PC-3 (cell line): ENCODE measurements at regions not wholly inside any gene's neighbourhood (a gene's known extent, or its start where the extent isn't known, plus 50 kb on each side); places are given as distances from the start of the nearest gene placed in this dataset.

Source experiments
- ATAC-seq: fragments of 200-7000 bp; cut with Tn5 transposase; 2 replicates; pipeline ENCODE4 v1.9.1; 2020; ENCODE audit warnings: mild to moderate bottlenecking, moderate library complexity
- BruUV-seq: library from RNA; stranded (reverse); fragments of 400-500 nt; replicated peaks from 2 replicates; lab custom pipeline; 2021; lab: Mats Ljungman, UMichigan
- CTCF ChIA-PET: fragments of 300-600 bp; sonication (Branson Sonifier 250); formaldehyde crosslinking; loops from one replicate; lab custom pipeline; 2022; ENCODE audit warnings: antibody characterized with exemption; lab: Charles Lee
- POLR2A ChIA-PET: fragments of 300-600 bp; sonication (Branson Sonifier 250); formaldehyde crosslinking; loops from one replicate; lab custom pipeline; 2022; ENCODE audit warnings: antibody characterized with exemption; ENCODE audit not compliant: unreplicated experiment; lab: Charles Lee
- DNase-seq: peaks from one replicate; pipeline ENCODE4 v3.0.0-alpha.2; 2015
- H2AFZ ChIP-seq: fragments of 300-600 bp; sonication (generic); 2 replicates; pipeline ENCODE4 v1.6.0; 2016; ENCODE audit warnings: antibody characterized with exemption, low read length
- H3F3A ChIP-seq: fragments of 300-600 bp; sonication (generic); one replicate; pipeline ENCODE4 v1.6.0; 2017; ENCODE audit warnings: antibody characterized with exemption, low read length, control low read depth, mild to moderate bottlenecking; ENCODE audit not compliant: unreplicated experiment
- H3K27ac ChIP-seq: fragments of 300-600 bp; sonication (generic); 2 replicates; pipeline ENCODE4 v1.5.1; 2016; ENCODE audit warnings: mild to moderate bottlenecking, low read length
- H3K27me3 ChIP-seq: fragments of 300-600 bp; sonication (generic); 2 replicates; pipeline ENCODE4 v1.6.1; 2016; ENCODE audit warnings: low read length, mixed read lengths
- H3K36me3 ChIP-seq: fragments of 300-600 bp; sonication (generic); 2 replicates; pipeline ENCODE4 v1.6.1; 2016; ENCODE audit warnings: low read depth, mixed run types, low read length, mixed read lengths
- H3K4me1 ChIP-seq: fragments of 300-600 bp; sonication (generic); 2 replicates; pipeline ENCODE4 v1.5.1; 2016; ENCODE audit warnings: low read length; ENCODE audit not compliant: insufficient read depth
- H3K4me2 ChIP-seq: fragments of 300-600 bp; sonication (generic); 2 replicates; pipeline ENCODE4 v1.6.0; 2016; ENCODE audit warnings: low read length
- H3K4me3 ChIP-seq: fragments of 300-600 bp; sonication (generic); 2 replicates; pipeline ENCODE4 v1.5.1; 2016; ENCODE audit warnings: mild to moderate bottlenecking, low read length, mixed read lengths
- H3K79me2 ChIP-seq: fragments of 300-600 bp; sonication (generic); 2 replicates; pipeline ENCODE4 v1.6.1; 2017; ENCODE audit warnings: low read length, mixed read lengths
- H3K9ac ChIP-seq: fragments of 300-600 bp; sonication (generic); 2 replicates; pipeline ENCODE4 v1.6.0; 2016; ENCODE audit warnings: mild to moderate bottlenecking, low read length
- H3K9me2 ChIP-seq: fragments of 300-600 bp; sonication (generic); replicated peaks from 2 replicates; pipeline ENCODE4 v1.6.1; 2016; ENCODE audit warnings: mixed run types, low read length, mixed read lengths
- H3K9me3 ChIP-seq: fragments of 300-600 bp; sonication (generic); 2 replicates; pipeline ENCODE4 v1.6.1; 2016; ENCODE audit warnings: low read length, mixed read lengths
- H4K20me1 ChIP-seq: fragments of 300-600 bp; sonication (generic); 2 replicates; pipeline ENCODE4 v1.6.1; 2016; ENCODE audit warnings: low read length, mixed read lengths
- EZH2 ChIP-seq: fragments of 300-600 bp; sonication (generic); IDR thresholded peaks from one replicate; pipeline ENCODE4 v1.6.1; 2017; ENCODE audit warnings: antibody characterized with exemption, mild to moderate bottlenecking, low read length; ENCODE audit not compliant: unreplicated experiment
- EZH2phosphoT487 ChIP-seq: fragments of 300-600 bp; sonication (generic); IDR thresholded peaks from 2 replicates; pipeline ENCODE4 v1.6.1; 2018; ENCODE audit warnings: mild to moderate bottlenecking, antibody characterized with exemption, low read length, borderline replicate concordance
- intact Hi-C: fragments of 100-400 bp; cut with micrococcal nuclease; formaldehyde crosslinking; loops from 2 replicates; pipeline ENCODE4 v1.9.0; 2023
- TF ChIP-seq, protein P1 (sequence below): fragments of 300-600 bp; sonication (generic); conservative IDR thresholded peaks from 2 replicates; pipeline ENCODE4 v1.5.1; 2017; ENCODE audit warnings: antibody characterized with exemption, low read depth, mild to moderate bottlenecking, low read length

DNA sequence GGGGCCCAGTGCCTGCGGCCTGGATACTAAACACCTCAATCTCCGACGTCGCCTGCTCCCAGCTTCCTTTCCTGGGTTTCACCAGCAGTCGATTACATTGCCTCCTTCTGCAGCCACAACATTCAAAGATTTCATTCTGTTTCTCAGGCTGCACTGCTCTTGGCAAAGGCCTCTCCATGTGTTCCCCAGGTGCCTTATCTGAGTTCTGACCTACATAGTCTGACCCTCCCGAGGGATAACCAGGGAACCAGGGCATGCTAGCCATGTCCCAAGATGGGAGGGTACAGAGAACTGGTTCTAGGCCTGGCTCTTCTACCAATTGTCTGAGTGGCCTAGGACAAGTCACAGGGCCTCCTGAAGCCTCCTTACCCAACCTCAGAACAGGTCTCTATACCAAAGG is 62.2 kb upstream of the ACSL1 start:
- ChIA-PET POLR2A (no interaction called here), CTCF (no interaction called here)
- ATAC-seq (no peak), DNase-seq (no peak)
- intact Hi-C loops = no loop called here
- TF ChIP-seq EZH2 = no peak
- TF ChIP-seq, protein P1, sequence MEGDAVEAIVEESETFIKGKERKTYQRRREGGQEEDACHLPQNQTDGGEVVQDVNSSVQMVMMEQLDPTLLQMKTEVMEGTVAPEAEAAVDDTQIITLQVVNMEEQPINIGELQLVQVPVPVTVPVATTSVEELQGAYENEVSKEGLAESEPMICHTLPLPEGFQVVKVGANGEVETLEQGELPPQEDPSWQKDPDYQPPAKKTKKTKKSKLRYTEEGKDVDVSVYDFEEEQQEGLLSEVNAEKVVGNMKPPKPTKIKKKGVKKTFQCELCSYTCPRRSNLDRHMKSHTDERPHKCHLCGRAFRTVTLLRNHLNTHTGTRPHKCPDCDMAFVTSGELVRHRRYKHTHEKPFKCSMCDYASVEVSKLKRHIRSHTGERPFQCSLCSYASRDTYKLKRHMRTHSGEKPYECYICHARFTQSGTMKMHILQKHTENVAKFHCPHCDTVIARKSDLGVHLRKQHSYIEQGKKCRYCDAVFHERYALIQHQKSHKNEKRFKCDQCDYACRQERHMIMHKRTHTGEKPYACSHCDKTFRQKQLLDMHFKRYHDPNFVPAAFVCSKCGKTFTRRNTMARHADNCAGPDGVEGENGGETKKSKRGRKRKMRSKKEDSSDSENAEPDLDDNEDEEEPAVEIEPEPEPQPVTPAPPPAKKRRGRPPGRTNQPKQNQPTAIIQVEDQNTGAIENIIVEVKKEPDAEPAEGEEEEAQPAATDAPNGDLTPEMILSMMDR = no peak
- no peak for TF ChIP-seq EZH2phosphoT487
- H3F3A ChIP-seq = no peaks in the 10 kb centered on the region
- H3K4me3 ChIP-seq = no peak overlapping the region
- no peaks in the 10 kb centered on the region for H3K79me2 ChIP-seq
- H3K4me1 ChIP-seq = peaks cover 6% of the 10 kb centered on the region; the same call in 1 of the 2 replicates
- H3K27me3 ChIP-seq = no peaks in the 10 kb centered on the region
- H3K27ac ChIP-seq = no peak overlapping the region
- H3K9me3 ChIP-seq = no peaks in the 10 kb centered on the region
- H2AFZ ChIP-seq = no peak overlapping the region
- H3K4me2 ChIP-seq = no peak overlapping the region
- H3K9ac ChIP-seq = no peak overlapping the region
- H4K20me1 ChIP-seq = no peaks in the 10 kb centered on the region
- BruUV-seq = no TSS peak
- H3K9me2 ChIP-seq = no peaks in the 10 kb centered on the region
- no peaks in the 10 kb centered on the region for H3K36me3 ChIP-seq

DNA sequence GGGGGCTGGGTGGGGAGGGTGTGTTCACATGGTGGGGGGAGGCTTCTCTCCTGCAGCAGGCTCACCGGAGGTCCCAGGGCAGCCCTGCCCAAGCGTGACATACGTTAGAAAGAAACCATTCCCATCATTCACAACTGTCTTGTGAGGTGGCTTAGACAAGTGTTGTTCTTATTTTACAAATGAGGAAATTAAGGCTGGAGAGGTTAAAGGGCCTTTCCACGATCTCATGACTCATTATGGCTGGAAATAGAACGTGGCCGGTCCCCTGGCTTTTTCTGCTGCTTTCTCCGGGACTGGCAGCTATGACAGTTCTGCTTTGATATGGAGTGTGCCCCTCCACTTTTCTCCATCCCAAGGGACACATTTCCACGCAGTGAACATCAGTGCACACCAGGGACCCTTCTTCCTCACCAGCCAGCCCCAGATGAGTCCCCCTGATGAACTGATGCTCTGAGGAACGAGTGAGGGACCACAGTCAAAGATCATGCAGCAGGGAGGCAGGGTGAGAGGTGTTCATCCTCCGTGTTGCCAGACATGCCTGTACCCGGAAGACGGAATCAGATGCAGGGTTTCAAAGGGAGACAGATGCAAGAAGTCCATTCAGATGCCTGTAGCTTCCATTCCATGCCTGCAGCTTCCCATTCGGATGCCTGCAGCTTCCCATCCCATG is 64.0 kb upstream of the ACSL1 start:
- no peak for ATAC-seq
- POLR2A ChIA-PET = interaction anchor here (0.6 kb wide), 1 partner anchor 45 kb away, joined by 3 read pairs; no protein-coding TSS in a partner anchor
- Histone ChIP-seq H3F3A (no peaks in the 10 kb centered on the region), H3K4me2 (no peak overlapping the region), H4K20me1 (no peaks in the 10 kb centered on the region), H3K27me3 (no peaks in the 10 kb centered on the region), H3K9me3 (no peaks in the 10 kb centered on the region), H3K79me2 (no peaks in the 10 kb centered on the region), H3K27ac (no peak overlapping the region), H3K36me3 (no peaks in the 10 kb centered on the region), H2AFZ (no peak overlapping the region), H3K4me1 (peaks cover 11% of the 10 kb centered on the region; the same call in 1 of the 2 replicates), H3K9me2 (no peaks in the 10 kb centered on the region), H3K4me3 (no peak overlapping the region), H3K9ac (no peak overlapping the region)
- DNase-seq = no peak
- BruUV-seq = no TSS peak
- intact Hi-C loops = loop anchor here (5.0 kb wide), 1 partner anchor 32 kb away; no protein-coding TSS in a partner anchor
- TF ChIP-seq, protein P1 = no peak
- TF ChIP-seq EZH2phosphoT487 (no peak), EZH2 (no peak)
- CTCF ChIA-PET = no interaction called here

DNA sequence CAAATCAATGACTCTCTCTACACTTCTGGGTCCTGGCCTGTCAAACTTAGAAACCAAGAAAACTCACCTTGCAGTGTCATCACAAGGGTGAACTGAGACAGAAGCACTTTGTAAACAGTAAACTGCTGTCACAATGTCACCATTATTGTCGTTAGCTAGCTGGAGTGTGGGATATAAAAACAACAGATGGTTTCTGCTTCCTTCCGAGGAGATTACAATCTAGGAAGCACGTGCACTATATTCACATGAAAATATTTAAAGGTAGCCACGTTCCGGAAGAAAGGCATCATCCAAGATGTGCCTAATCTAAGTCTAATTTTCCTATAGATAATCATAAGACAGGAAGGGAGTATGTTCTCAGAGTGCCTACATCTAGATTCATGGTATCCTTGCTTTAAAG is 64.7 kb upstream of the ACSL1 start:
- H3K36me3 ChIP-seq = no peaks in the 10 kb centered on the region
- H4K20me1 ChIP-seq = no peaks in the 10 kb centered on the region
- no peaks in the 10 kb centered on the region for H3K9me2 ChIP-seq
- H3K27me3 ChIP-seq = no peaks in the 10 kb centered on the region
- intact Hi-C loops = loop anchor here (5.0 kb wide), 1 partner anchor 33 kb away; no protein-coding TSS in a partner anchor
- DNase-seq (no peak), ATAC-seq (no peak)
- H3K9me3 ChIP-seq = no peaks in the 10 kb centered on the region
- ChIA-PET CTCF (no interaction called here), POLR2A (interaction anchor here (0.6 kb wide), 1 partner anchor 46 kb away, joined by 3 read pairs; no protein-coding TSS in a partner anchor)
- TF ChIP-seq EZH2 (no peak), EZH2phosphoT487 (no peak)
- TF ChIP-seq, protein P1 = no peak
- no peak overlapping the region for H3K4me2 ChIP-seq
- no peaks in the 10 kb centered on the region for H3K79me2 ChIP-seq
- H3K27ac ChIP-seq = no peak overlapping the region
- no TSS peak for BruUV-seq
- H3F3A ChIP-seq = no peaks in the 10 kb centered on the region
- H2AFZ ChIP-seq = no peak overlapping the region
- no peak overlapping the region for H3K9ac ChIP-seq
- H3K4me3 ChIP-seq = no peak overlapping the region
- H3K4me1 ChIP-seq = peaks cover 11% of the 10 kb centered on the region; the same call in 1 of the 2 replicates
